GM18858 (cell line): ENCODE measurements at regions not wholly inside any gene's neighbourhood (a gene's known extent, or its start where the extent isn't known, plus 50 kb on each side); places are given as distances from the start of the nearest gene placed in this dataset.

Source experiments
- ATAC-seq: cut with Tn5 transposase; IDR thresholded peaks from one replicate; pipeline ENCODE4 v1.9.1; 2021; ENCODE audit not compliant: unreplicated experiment

DNA sequence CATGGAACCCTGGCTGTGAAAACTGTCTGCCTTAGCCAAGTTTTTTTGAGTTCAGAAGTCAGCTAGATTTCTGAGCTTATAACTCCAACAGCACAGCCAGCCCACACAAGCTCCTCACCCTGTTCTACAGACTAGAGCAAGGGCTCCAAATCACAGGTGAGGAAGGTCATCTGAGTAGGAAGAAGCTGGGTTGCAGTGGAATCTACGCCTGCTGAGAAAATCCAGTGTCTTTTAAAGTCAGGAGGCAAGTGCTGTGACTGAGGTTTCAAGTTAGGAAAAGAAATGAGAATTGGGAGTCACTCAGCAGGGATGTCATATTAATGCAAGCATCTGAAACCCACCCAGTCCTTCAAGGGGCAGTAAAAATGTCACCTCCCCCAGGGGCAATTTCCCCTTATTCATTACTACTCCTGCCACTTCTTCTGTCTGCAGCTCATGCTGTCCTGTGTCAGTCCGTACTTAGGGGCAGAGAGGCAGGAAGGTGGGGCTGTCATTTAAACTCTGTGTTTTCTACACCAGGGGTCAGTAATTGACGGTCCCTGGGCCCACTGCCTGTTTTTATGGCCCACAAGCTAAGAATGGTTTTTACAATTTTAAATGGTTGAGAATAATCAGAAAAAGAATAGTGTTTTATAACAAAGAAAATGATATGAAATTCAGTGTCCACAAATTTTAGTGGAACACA is 551.1 kb downstream of the BCL11A start:
- ATAC-seq: no peak

- no peak for ATAC-seq
Observed at GRCh38 chr2:60000686-60001085, 552.8 kb downstream of the BCL11A start.

DNA sequence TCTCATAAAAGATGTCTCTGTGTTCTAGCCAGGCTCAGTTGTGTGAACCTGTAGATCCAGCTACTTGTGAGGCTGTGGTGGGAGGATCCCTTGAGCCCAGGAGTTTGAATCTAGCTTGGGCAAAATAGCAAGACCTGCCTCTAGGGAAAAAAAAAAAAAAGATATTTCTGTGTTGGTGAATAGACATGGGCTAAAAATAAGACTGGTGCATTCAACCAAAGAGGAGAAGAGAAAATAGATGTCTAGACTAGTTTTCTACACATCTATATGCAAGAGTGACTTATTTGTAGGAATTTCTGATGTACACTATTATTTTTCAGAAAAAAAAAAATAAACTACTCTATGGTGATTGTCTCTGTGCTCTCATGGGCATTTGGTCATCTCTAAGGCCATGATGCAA is 555.1 kb downstream of the BCL11A start:
- ATAC-seq: no peak

DNA sequence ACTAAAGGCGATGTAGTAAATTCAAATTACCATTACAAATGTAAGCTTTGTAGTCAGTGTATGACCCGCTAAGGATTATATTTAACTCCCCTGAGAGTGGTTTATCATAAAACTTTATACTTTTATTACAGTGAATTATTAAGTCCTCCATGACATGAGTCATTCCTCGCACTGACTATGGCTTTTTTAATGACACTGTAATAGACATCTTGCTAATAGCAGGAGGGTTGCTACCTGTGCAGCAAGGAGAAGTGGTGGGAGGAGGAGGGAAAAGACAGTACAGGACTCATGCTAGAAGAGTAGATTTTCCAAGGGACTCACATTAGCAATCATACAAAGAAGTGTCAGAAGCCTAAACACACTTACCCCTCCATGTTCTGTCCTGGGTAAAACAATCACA is 556.1 kb downstream of the BCL11A start:
- no peak for ATAC-seq

DNA sequence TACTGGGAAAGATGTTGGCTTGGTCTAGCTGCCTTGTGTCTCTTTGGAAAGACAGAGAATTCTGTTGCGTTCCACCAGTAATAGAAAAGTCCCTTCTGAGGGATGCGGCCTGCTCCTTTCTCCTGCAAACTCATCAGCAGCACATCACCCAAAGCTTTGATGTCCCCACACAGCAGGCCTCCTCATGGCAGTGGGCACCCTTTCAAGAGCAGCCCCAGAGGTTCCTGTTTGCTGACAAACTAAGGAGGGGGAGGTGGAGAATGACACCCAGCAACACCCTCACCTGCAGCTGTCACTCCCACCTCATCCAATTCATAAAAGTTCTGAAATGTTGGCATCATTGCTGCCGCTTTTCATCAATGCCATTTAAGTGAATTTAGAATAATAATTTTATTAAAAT is 556.6 kb downstream of the BCL11A start:
- no peak for ATAC-seq

DNA sequence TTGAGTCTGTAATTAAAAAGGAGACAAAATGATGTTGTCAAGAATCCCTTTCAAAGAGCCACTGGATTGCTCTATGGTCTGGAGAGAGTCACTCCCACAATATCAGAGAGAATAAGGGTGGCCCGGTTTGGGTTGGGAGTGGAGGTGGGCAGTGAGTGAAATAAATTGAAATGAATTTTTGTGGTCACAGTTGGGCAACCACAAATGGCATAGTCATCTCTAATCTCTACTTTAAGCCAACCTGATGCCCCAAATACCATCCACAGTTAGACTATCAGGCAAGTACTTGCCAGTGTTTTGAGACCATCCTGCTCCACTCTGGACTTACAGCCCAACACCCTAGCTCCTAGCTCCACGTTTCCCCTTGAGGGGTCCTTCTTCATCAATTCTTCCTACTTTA is 559.7 kb downstream of the BCL11A start:
- no peak for ATAC-seq

- no peak for ATAC-seq
Observed at GRCh38 chr2:59988341-59988740, 565.1 kb downstream of the BCL11A start.

GRCh38 chr2:59986511-59986910 is 566.9 kb downstream of the BCL11A start:
- no peak for ATAC-seq

GRCh38 chr2:59985923-59986322 is 567.5 kb downstream of the BCL11A start:
- no peak for ATAC-seq

GRCh38 chr2:59974051-59974766 is 579.2 kb downstream of the BCL11A start:
- ATAC-seq: no peak

GRCh38 chr2:59969161-59969560 is 584.3 kb downstream of the BCL11A start:
- no peak for ATAC-seq

DNA sequence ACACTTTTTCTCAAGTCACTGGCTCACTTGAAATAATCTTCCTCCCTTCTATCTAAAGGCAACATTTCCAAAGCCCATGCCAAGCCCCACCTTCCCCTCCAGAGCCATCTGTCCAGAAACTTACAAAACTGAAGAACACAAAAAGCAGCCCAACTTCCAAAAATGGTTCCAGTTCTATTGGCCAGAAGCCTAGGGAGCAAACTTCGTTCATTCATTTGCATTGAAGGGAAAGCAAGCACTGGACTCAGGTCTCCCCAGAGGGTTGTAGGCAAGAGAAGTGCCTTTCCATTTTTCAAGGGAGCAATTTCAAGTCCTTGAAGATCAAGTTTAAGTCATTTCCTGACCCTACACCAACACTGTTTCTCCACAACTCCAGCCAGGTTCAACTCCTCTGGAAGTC is 585.0 kb downstream of the BCL11A start:
- no peak for ATAC-seq

DNA sequence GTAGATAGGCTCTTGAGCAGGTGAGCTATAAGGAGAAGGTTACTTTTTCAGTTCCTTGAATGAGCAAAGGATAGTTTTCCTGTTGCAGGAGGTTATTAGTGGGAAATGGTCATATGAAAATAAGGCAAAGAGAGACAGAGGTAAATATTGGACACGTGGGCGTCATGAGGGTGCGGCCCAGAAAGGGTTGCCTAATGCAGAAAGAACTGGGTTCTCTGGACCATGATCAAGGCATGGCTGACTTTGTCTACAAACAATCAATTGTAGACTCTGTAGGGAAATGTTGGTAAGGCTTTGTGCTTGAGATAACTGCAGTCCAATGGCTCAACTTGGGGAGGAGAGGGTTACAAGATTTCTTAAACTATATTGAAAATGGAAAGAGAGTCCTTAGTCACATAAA is 585.8 kb downstream of the BCL11A start:
- no peak for ATAC-seq

- no peak for ATAC-seq
Observed at GRCh38 chr2:59963157-59963556, 590.3 kb downstream of the BCL11A start.

DNA sequence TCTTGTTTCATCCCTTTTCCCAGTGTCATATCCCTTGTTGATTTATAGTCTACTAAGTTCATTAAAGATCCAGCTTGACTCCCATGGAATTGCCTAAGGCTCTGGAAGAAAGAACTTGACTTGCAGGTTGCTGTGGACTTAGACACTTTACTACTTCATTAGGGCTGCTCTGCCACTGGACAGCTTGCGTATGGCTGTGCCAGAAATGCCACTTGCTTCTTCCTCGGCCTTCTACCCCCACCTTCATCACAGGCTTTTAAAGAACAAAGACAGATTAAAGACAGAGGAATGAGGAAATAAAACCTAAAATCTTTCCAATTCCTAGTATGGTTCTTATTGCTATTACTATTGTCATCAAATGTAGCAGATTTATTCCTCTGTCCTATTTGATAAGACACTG is 591.7 kb downstream of the BCL11A start:
- no peak for ATAC-seq

- ATAC-seq: no peak
Observed at GRCh38 chr2:59959944-59960343, 593.5 kb downstream of the BCL11A start.

DNA sequence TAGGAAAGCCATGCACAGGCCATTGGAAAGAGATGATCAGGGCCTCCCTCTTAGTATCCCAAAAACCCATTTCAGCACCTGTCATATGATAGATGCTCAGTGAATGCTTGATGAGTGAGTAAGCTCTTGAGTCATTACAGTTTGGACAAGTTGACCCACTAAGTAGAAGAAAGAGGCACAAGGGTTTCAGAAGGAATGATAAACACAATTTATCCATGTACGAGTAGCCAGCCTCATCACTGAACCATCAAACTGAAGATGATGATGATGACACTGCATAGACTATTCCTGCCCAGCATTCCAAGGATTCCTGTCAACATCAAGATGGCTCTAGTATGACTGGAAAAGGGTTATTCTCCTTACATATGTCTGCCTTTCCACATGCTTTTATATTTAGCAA is 596.0 kb downstream of the BCL11A start:
- ATAC-seq: no peak

GRCh38 chr2:59956981-59957380 is 596.5 kb downstream of the BCL11A start:
- no peak for ATAC-seq

GRCh38 chr2:59947917-59948541 is 605.4 kb downstream of the BCL11A start:
- ATAC-seq: no peak

GRCh38 chr2:59947209-59947608 is 606.2 kb downstream of the BCL11A start:
- ATAC-seq: no peak

DNA sequence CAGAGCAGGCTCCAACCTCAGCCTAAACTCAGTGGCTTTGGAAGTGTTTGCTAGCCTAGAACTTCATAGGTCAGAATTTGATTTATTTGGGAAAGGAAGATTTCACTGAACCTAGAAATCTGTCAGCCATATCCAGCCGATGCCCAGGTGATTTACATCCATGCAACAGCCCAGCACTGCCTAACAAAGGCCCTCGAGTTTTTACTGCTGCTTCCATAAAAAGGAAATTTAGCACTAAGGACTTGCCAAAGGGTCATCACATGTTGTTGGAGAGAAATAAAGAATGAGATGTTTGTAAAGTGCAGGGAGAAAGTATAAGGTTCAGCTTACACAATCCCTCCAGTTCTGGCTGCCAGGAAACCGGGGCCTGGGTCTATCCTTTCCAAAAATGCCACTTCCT is 614.2 kb downstream of the BCL11A start:
- ATAC-seq: no peak

GRCh38 chr2:59938181-59938580 is 615.3 kb downstream of the BCL11A start:
- ATAC-seq: no peak
